Panc1 (cell line): ENCODE measurements at regions not wholly inside any gene's neighbourhood (a gene's known extent, or its start where the extent isn't known, plus 50 kb on each side); places are given as distances from the start of the nearest gene placed in this dataset.

ENCODE experiments used
- ATAC-seq: fragments of 200-7000 bp; cut with Tn5 transposase; 2 replicates; pipeline ENCODE4 v1.9.1; 2020; ENCODE audit warnings: mild to moderate bottlenecking, moderate library complexity
- BruUV-seq: library from RNA; stranded (reverse); fragments of 400-500 nt; replicated peaks from 2 replicates; lab custom pipeline; 2021; lab: Mats Ljungman, UMichigan
- CTCF ChIA-PET: fragments of 300-600 bp; sonication (Branson Sonifier 250); formaldehyde crosslinking; loops from one replicate; lab custom pipeline; 2022; ENCODE audit warnings: antibody characterized with exemption; lab: Charles Lee
- POLR2A ChIA-PET: fragments of 300-600 bp; sonication (Branson Sonifier 250); formaldehyde crosslinking; loops from one replicate; lab custom pipeline; 2022; ENCODE audit warnings: antibody characterized with exemption; lab: Charles Lee
- DNase-seq: peaks from one replicate; pipeline ENCODE4 v3.0.0-alpha.2; 2010; ENCODE audit warnings: low read depth, low spot score
- H3K27ac ChIP-seq: 2 replicates; pipeline ENCODE4 v1.5.1; 2011; ENCODE audit warnings: mild to moderate bottlenecking, low read length, inconsistent platforms
- H3K27me3 ChIP-seq: fragments of 200-500 bp; sonication (Bioruptor generic); 2 replicates; pipeline ENCODE4 v1.6.0; 2014; ENCODE audit warnings: low read length, inconsistent platforms; ENCODE audit not compliant: control insufficient read depth, insufficient read depth
- H3K36me3 ChIP-seq: fragments of 200-500 bp; sonication (Bioruptor generic); 2 replicates; pipeline ENCODE4 v1.5.1; 2014; ENCODE audit warnings: inconsistent platforms, mild to moderate bottlenecking, low read length, moderate library complexity; ENCODE audit not compliant: control insufficient read depth, insufficient read depth
- H3K4me1 ChIP-seq: 2 replicates; pipeline ENCODE4 v1.5.1; 2011; ENCODE audit warnings: inconsistent platforms, mild to moderate bottlenecking, low read length, moderate library complexity; ENCODE audit not compliant: control insufficient read depth, insufficient read depth
- H3K4me3 ChIP-seq, 2 experiments: 2 replicates each; pipeline ENCODE4 v1.5.1; 2011 to 2012; ENCODE audit warnings: low read depth in 2 of 2, low read length in 2 of 2, mild to moderate bottlenecking in 2 of 2, inconsistent platforms in 1 of 2, moderate library complexity in 1 of 2
- H3K9me3 ChIP-seq: fragments of 200-500 bp; sonication (Bioruptor generic); 2 replicates; pipeline ENCODE4 v1.5.1; 2014; ENCODE audit warnings: low read depth, mild to moderate bottlenecking, inconsistent platforms, low read length, moderate library complexity; ENCODE audit not compliant: control insufficient read depth, insufficient read depth
- POLR2AphosphoS5 ChIP-seq: IDR thresholded peaks from 2 replicates; pipeline ENCODE4 v1.6.1; 2012; ENCODE audit warnings: mild to moderate bottlenecking, low read depth, low read length, moderate library complexity
- REST ChIP-seq, 2 experiments: IDR thresholded peaks; 2 replicates each; pipeline ENCODE4 v1.6.1; 2011 to 2012; ENCODE audit warnings: low read depth in 2 of 2, control low read depth in 1 of 2, low read length in 1 of 2, mild to moderate bottlenecking in 1 of 2, moderate library complexity in 1 of 2; ENCODE audit not compliant: insufficient read depth in 1 of 2
- SIN3A ChIP-seq: IDR thresholded peaks from 2 replicates; pipeline ENCODE4 v1.6.1; 2012; ENCODE audit warnings: low read depth, mild to moderate bottlenecking, low read length, moderate library complexity, borderline replicate concordance; ENCODE audit not compliant: insufficient read depth
- TCF7L2 ChIP-seq: IDR thresholded peaks from 2 replicates; pipeline ENCODE4 v1.6.1; 2011; ENCODE audit warnings: mild to moderate bottlenecking, low read depth, low read length, inconsistent platforms
- in situ Hi-C: cut with HindIII; loops from 2 replicates; pipeline ENCODE4 v1.10.0; 2016; ENCODE audit warnings: low sequenced_read_pairs, low pct_unique_long_range_greater_than_20kb
- intact Hi-C: fragments of 100-400 bp; cut with micrococcal nuclease; formaldehyde crosslinking; loops from one replicate; pipeline ENCODE4 v1.10.0; 2022; ENCODE audit not compliant: unreplicated experiment

- Histone ChIP-seq H3K4me3 (no peak overlapping the region), H3K27ac (no peak overlapping the region), H3K4me1 (no peaks in the 10 kb centered on the region), H3K9me3 (no peaks in the 10 kb centered on the region), H3K36me3 (no peaks in the 10 kb centered on the region), H3K27me3 (no peaks in the 10 kb centered on the region)
- no peak for TF ChIP-seq TCF7L2
- no peak for TF ChIP-seq SIN3A
- no peak for ATAC-seq
- CTCF ChIA-PET, result no interaction called here
- no TSS peak for BruUV-seq
- POLR2A ChIA-PET, result no interaction called here
- intact Hi-C loops (no loop called here), in situ Hi-C loops (no loop called here)
- no peak for DNase-seq
Observed at GRCh38 chr5:141783947-141784296, 94.3 kb downstream of the PCDH1 start.

GRCh38 chr5:141783005-141783946 lies 94.9 kb downstream of the PCDH1 start:
- Histone ChIP-seq H3K36me3 (no peaks in the 10 kb centered on the region), H3K27ac (no peak overlapping the region), H3K27me3 (no peaks in the 10 kb centered on the region), H3K4me3 (no peak overlapping the region), H3K9me3 (no peaks in the 10 kb centered on the region), H3K4me1 (no peaks in the 10 kb centered on the region)
- no peak for ATAC-seq
- ChIA-PET CTCF (no interaction called here), POLR2A (no interaction called here)
- TF ChIP-seq TCF7L2 (no peak), SIN3A (no peak), POLR2AphosphoS5 (no peak)
- no TSS peak for BruUV-seq
- in situ Hi-C loops (no loop called here), intact Hi-C loops (no loop called here)
- DNase-seq, result no peak

GRCh38 chr5:141781910-141782309 lies 96.3 kb downstream of the PCDH1 start:
- DNase-seq (no peak), ATAC-seq (no peak)
- H3K27ac ChIP-seq, result no peak overlapping the region
- no peaks in the 10 kb centered on the region for H3K36me3 ChIP-seq
- no peaks in the 10 kb centered on the region for H3K4me1 ChIP-seq
- H3K9me3 ChIP-seq, result no peaks in the 10 kb centered on the region
- H3K27me3 ChIP-seq, result no peaks in the 10 kb centered on the region
- intact Hi-C loops (no loop called here), in situ Hi-C loops (no loop called here)
- H3K4me3 ChIP-seq, result no peak overlapping the region
- POLR2A ChIA-PET, result no interaction called here
- CTCF ChIA-PET, result interaction anchor here (0.6 kb wide), 1 partner anchor 117 kb away, joined by 3 read pairs; no protein-coding TSS in a partner anchor
- no TSS peak for BruUV-seq
- TF ChIP-seq REST (IDR thresholded peaks at IDR 0.05; ENCODE audit: insufficient read depth in 1 of 2, low read depth in 2 of 2, low read length in 1 of 2), result no peak
- TF ChIP-seq SIN3A, result no peak
- no peak for TF ChIP-seq TCF7L2
